A673 (cell line): ENCODE measurements at regions not wholly inside any gene's neighbourhood (a gene's known extent, or its start where the extent isn't known, plus 50 kb on each side); places are given as distances from the start of the nearest gene placed in this dataset.

ENCODE experiments used
- BruUV-seq: library from RNA; stranded (reverse); fragments of 400-500 nt; replicated peaks from 2 replicates; lab custom pipeline; 2021; lab: Mats Ljungman, UMichigan
- CTCF ChIA-PET: fragments of 300-600 bp; sonication (Branson Sonifier 250); formaldehyde crosslinking; loops from one replicate; lab custom pipeline; 2022; ENCODE audit warnings: antibody characterized with exemption; lab: Charles Lee
- POLR2A ChIA-PET: fragments of 300-600 bp; sonication (Branson Sonifier 250); formaldehyde crosslinking; loops from one replicate; lab custom pipeline; 2022; ENCODE audit warnings: antibody characterized with exemption; ENCODE audit not compliant: low non-redundant PET; lab: Charles Lee
- DNase-seq: peaks from one replicate; pipeline ENCODE4 v3.0.0-alpha.2; 2015; ENCODE audit warnings: low spot score
- H3K27ac ChIP-seq: fragments of 200-600 bp; sonication (generic); 2 replicates; pipeline ENCODE4 v1.5.1; 2016; ENCODE audit warnings: mixed run types, low read depth, mild to moderate bottlenecking, mixed read lengths, antibody characterized with exemption, low read length; ENCODE audit not compliant: poor library complexity, severe bottlenecking
- H3K27me3 ChIP-seq: fragments of 200-600 bp; sonication (generic); replicated peaks from 2 replicates; pipeline ENCODE4 v1.6.1; 2017; ENCODE audit warnings: mixed run types, low read depth, mild to moderate bottlenecking, mixed read lengths, antibody characterized with exemption, low read length; ENCODE audit not compliant: insufficient read depth, poor library complexity
- H3K36me3 ChIP-seq: fragments of 200-600 bp; sonication (generic); 2 replicates; pipeline ENCODE4 v1.6.1; 2016; ENCODE audit warnings: mixed run types, mild to moderate bottlenecking, mixed read lengths, antibody characterized with exemption, low read length; ENCODE audit not compliant: insufficient read depth, poor library complexity, severe bottlenecking
- H3K4me1 ChIP-seq: fragments of 200-600 bp; sonication (generic); 2 replicates; pipeline ENCODE4 v1.6.1; 2017; ENCODE audit warnings: mixed run types, mild to moderate bottlenecking, mixed read lengths, antibody characterized with exemption, low read length; ENCODE audit not compliant: insufficient read depth, poor library complexity, severe bottlenecking
- H3K4me3 ChIP-seq: fragments of 200-600 bp; sonication (generic); 2 replicates; pipeline ENCODE4 v1.5.1; 2016; ENCODE audit warnings: low read depth, mixed run types, mild to moderate bottlenecking, mixed read lengths, low read length; ENCODE audit not compliant: poor library complexity, severe bottlenecking
- H3K9me3 ChIP-seq: fragments of 200-600 bp; sonication (generic); 2 replicates; pipeline ENCODE4 v1.6.1; 2016; ENCODE audit warnings: mixed run types, low read depth, mild to moderate bottlenecking, mixed read lengths, antibody characterized with exemption, low read length; ENCODE audit not compliant: poor library complexity, severe bottlenecking
- CTCF ChIP-seq: fragments of 300-800, 200-600 bp; sonication (generic); conservative IDR thresholded peaks from 2 replicates; pipeline ENCODE4 v1.5.1; 2017; ENCODE audit warnings: low read depth, mild to moderate bottlenecking, antibody characterized with exemption, low read length, moderate library complexity, mixed read lengths
- EZH2 ChIP-seq: fragments of 200-600 bp; sonication (generic); IDR thresholded peaks from 2 replicates; pipeline ENCODE4 v1.6.1; 2017; ENCODE audit warnings: borderline replicate concordance, low read depth, mild to moderate bottlenecking, mixed read lengths, antibody characterized with exemption, low read length; ENCODE audit not compliant: poor library complexity, severe bottlenecking
- intact Hi-C: fragments of 100-400 bp; cut with micrococcal nuclease; formaldehyde crosslinking; loops from one replicate; pipeline ENCODE4 v1.10.0; 2022; ENCODE audit not compliant: unreplicated experiment

DNA sequence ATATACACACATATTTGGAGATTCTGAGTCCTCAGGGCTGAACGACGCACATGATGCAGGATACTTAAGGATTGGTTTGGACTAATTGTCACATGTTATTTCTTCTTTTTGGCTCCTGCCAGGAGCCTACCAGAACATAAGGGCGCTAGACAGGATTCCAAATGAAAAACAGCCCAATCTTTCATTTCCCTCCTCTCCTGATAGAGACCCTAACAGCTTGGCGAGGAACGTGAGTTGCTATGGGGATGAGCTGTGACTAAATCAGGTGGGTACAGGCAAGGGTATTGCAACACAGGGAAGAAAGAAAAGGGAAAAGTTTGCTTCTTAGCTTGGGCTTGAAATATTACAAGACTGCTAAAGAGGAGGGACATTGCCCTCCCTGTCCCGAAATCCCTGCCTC is 109.9 kb downstream of the AIPL1 start:
- Histone ChIP-seq H3K27ac (no peak overlapping the region), H3K27me3 (peaks cover 75% of the 10 kb centered on the region), H3K4me3 (no peak overlapping the region), H3K36me3 (no peaks in the 10 kb centered on the region), H3K4me1 (no peaks in the 10 kb centered on the region), H3K9me3 (no peaks in the 10 kb centered on the region)
- no TSS peak for BruUV-seq
- ChIA-PET CTCF (no interaction called here), POLR2A (no interaction called here)
- TF ChIP-seq EZH2 (no peak), CTCF (no peak)
- intact Hi-C loops = no loop called here
- no peak for DNase-seq

DNA sequence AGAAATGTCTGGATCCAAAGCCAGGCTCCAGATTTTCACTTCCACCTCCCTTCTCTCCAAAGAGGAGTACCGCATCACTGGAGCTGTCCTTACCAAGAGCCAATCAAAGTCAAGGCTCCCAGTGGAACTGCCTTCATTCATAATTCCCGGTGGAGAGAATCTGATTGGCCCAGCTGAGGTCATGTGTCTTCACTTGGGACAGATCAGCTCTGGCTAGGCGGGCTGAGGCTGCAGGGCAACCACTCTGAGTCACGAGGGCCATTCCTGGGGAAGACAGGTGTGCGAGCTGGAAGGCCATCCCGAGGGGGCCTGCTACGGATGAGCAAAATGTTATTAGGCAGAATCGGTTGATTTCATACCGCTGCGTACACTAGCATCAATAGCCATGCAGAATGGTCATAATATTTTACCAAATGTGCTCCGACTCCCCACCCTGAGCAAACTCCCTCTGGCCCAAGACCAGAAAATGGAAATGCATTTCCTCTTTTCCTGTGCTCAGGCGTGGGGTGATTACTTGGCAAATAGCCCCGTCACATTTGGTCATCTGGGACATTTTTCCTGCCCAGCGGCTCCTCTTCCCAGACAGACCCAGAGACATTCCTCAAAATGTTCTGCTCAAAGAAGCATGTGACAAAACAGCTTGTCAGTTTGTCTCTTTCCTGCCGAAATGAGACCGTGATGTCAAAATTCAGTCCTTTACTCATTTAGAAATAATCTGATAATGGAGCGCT is 111.1 kb downstream of the AIPL1 start:
- intact Hi-C loops = no loop called here
- peaks cover 77% of the 10 kb centered on the region for H3K27me3 ChIP-seq
- no peaks in the 10 kb centered on the region for H3K4me1 ChIP-seq
- no peak overlapping the region for H3K4me3 ChIP-seq
- no peaks in the 10 kb centered on the region for H3K9me3 ChIP-seq
- CTCF ChIA-PET = no interaction called here
- H3K27ac ChIP-seq = no peak overlapping the region
- DNase-seq = peak; percentile 6
- TF ChIP-seq CTCF (no peak), EZH2 (no peak)
- no TSS peak for BruUV-seq
- no peaks in the 10 kb centered on the region for H3K36me3 ChIP-seq
- POLR2A ChIA-PET = no interaction called here

DNA sequence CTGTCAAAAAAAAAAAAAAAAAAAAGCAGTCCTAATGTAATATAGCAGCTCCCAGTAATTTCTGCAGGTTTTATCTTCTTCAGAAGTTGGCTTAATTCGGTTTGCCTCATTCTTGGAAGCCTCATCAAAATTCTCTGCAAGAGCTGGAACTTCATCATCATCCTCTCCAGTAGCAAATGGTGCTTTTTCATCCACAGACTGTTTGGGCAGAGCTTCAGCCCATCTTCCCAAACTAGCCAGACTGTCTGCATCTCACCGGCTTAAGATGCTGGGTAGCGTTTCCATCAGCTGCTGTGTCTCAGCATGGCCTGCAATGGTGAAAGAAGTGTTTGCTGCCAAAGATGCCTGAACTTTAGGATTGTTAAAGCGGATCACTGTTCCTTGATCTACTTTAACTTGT is 112.6 kb downstream of the AIPL1 start:
- Histone ChIP-seq H3K9me3 (no peaks in the 10 kb centered on the region), H3K4me1 (no peaks in the 10 kb centered on the region), H3K27ac (no peak overlapping the region), H3K4me3 (no peak overlapping the region), H3K27me3 (peaks cover 70% of the 10 kb centered on the region), H3K36me3 (no peaks in the 10 kb centered on the region)
- no peak for TF ChIP-seq CTCF
- TF ChIP-seq EZH2 = no peak
- no peak for DNase-seq
- POLR2A ChIA-PET = no interaction called here
- CTCF ChIA-PET = no interaction called here
- intact Hi-C loops = no loop called here
- no TSS peak for BruUV-seq
